Thoracic aorta (tissue), 2 donors: ENCODE measurements at regions not wholly inside any gene's neighbourhood (a gene's known extent, or its start where the extent isn't known, plus 50 kb on each side); places are given as distances from the start of the nearest gene placed in this dataset.
"Not testable (repeated sequence)": the region's sequence is repeated elsewhere in the genome, so short reads cannot be mapped to it uniquely, and the experiment has no call there.

Experiments used
- ATAC-seq: fragments of 150-250 bp; one replicate; pipeline ENCODE4 v1.8.0; 2017; ENCODE audit warnings: low read depth; ENCODE audit not compliant: insufficient number of reproducible peaks, low FRiP score
- DNase-seq: peaks from one replicate; pipeline ENCODE4 v3.0.0-alpha.2; 2020; ENCODE audit warnings: low spot score
- H3K27ac ChIP-seq, 2 donors: fragments of 200-600 bp; sonication (generic); 1 replicate in 1 of 2; 2 replicates in 1 of 2; pipeline ENCODE4 v1.5.1; 2016; ENCODE audit warnings: mild to moderate bottlenecking in 2 of 2, moderate library complexity in 2 of 2
- H3K27me3 ChIP-seq: fragments of 200-600 bp; sonication (generic); replicated peaks from 2 replicates; pipeline ENCODE4 v1.6.0; 2016; ENCODE audit warnings: mild to moderate bottlenecking; ENCODE audit not compliant: insufficient read depth
- H3K36me3 ChIP-seq: fragments of 200-600 bp; sonication (generic); one replicate; pipeline ENCODE4 v1.5.1; 2016
- H3K4me1 ChIP-seq, 2 donors: fragments of 200-600 bp; sonication (generic); 1 replicate in 1 of 2; 2 replicates in 1 of 2; pipeline versions ENCODE4 v1.5.1 to v1.6.0; 2016; ENCODE audit warnings: low read depth in 2 of 2, mild to moderate bottlenecking in 1 of 2; ENCODE audit not compliant: control insufficient read depth in 1 of 2
- H3K4me3 ChIP-seq: fragments of 200-600 bp; sonication (generic); 2 replicates; pipeline ENCODE4 v1.5.1; 2016; ENCODE audit warnings: mild to moderate bottlenecking
- H3K9me3 ChIP-seq: fragments of 200-600 bp; sonication (generic); 2 replicates; pipeline ENCODE4 v1.5.1; 2016
- TF ChIP-seq, protein P1 (sequence below): fragments of 200-600 bp; sonication (generic); IDR thresholded peaks from one replicate; pipeline ENCODE4 v1.5.1; 2019; ENCODE audit warnings: antibody characterized with exemption

DNA sequence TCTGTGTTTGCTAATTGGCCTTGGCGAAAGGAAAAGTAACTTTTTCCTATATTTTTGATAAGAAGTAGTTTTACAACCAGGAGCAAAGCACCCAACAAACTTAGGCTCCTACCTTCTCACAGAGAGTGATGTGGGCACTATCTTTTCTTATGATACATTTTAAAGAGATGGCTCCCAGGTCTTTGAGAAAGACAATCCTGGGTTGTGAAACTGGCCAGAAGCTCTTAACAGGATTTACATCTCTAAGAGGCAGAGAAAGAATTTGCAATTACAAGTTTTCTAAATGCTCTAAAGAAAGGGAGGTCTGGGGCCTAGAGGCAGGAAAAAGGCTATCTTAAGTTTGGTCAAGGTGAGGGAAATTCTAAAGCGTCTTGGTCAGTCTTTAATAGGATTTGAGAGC is 609.7 kb downstream of the VGLL3 start:
- no peaks in the 10 kb centered on the region for H3K4me1 ChIP-seq
- H3K4me3 ChIP-seq = no peak overlapping the region
- TF ChIP-seq, protein P1, sequence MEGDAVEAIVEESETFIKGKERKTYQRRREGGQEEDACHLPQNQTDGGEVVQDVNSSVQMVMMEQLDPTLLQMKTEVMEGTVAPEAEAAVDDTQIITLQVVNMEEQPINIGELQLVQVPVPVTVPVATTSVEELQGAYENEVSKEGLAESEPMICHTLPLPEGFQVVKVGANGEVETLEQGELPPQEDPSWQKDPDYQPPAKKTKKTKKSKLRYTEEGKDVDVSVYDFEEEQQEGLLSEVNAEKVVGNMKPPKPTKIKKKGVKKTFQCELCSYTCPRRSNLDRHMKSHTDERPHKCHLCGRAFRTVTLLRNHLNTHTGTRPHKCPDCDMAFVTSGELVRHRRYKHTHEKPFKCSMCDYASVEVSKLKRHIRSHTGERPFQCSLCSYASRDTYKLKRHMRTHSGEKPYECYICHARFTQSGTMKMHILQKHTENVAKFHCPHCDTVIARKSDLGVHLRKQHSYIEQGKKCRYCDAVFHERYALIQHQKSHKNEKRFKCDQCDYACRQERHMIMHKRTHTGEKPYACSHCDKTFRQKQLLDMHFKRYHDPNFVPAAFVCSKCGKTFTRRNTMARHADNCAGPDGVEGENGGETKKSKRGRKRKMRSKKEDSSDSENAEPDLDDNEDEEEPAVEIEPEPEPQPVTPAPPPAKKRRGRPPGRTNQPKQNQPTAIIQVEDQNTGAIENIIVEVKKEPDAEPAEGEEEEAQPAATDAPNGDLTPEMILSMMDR = no peak
- no peaks in the 10 kb centered on the region for H3K9me3 ChIP-seq
- H3K36me3 ChIP-seq = no peaks in the 10 kb centered on the region
- no peak overlapping the region for H3K27ac ChIP-seq
- no peak for DNase-seq
- no peaks in the 10 kb centered on the region for H3K27me3 ChIP-seq
- no peak for ATAC-seq

GRCh38 chr3:86379280-86379679 is 611.7 kb downstream of the VGLL3 start:
- ATAC-seq = no peak
- H3K27me3 ChIP-seq = no peaks in the 10 kb centered on the region
- DNase-seq = no peak

DNA sequence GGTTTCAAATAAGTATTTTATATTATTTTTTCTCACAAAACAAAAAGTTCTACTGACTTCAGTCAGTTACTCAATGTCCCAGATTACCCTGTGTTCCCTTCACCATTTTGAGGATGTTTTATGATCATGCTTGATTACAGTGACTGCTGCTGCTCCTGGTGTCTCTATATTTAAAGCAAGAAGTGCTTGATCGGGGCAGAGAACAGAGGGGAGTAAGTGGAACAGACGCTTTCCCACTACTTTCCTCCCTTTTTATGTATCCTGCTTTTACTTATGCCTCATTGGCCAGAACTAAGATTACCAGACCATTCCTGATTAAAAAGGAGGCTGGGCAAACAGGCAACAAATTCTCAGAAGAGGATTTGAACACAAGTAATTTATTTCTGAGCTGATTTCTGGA is 612.1 kb downstream of the VGLL3 start:
- Histone ChIP-seq H3K4me1 (no peaks in the 10 kb centered on the region), H3K9me3 (no peaks in the 10 kb centered on the region), H3K4me3 (no peak overlapping the region), H3K36me3 (no peaks in the 10 kb centered on the region), H3K27me3 (no peaks in the 10 kb centered on the region), H3K27ac (no peak overlapping the region)
- DNase-seq (no peak), ATAC-seq (no peak)
- TF ChIP-seq, protein P1 = no peak

More at GRCh38 chr3:86379280-86379679, 611.7 kb downstream of the VGLL3 start:
- Histone ChIP-seq H3K4me1 (no peaks in the 10 kb centered on the region), H3K27ac (no peak overlapping the region), H3K4me3 (no peak overlapping the region), H3K36me3 (no peaks in the 10 kb centered on the region), H3K9me3 (no peaks in the 10 kb centered on the region)
- TF ChIP-seq, protein P1 = no peak

GRCh38 chr3:86335566-86335965 is 655.4 kb downstream of the VGLL3 start:
- H3K4me3 ChIP-seq, H3K36me3 ChIP-seq, H3K27ac ChIP-seq, ATAC-seq, H3K27me3 ChIP-seq, H3K9me3 ChIP-seq, DNase-seq, H3K4me1 ChIP-seq: not testable (repeated sequence)

GRCh38 chr3:86333636-86334035 is 657.3 kb downstream of the VGLL3 start:
- no peaks in the 10 kb centered on the region for H3K9me3 ChIP-seq
- H3K27me3 ChIP-seq = no peaks in the 10 kb centered on the region
- no peaks in the 10 kb centered on the region for H3K4me1 ChIP-seq
- H3K36me3 ChIP-seq = no peaks in the 10 kb centered on the region
- no peak overlapping the region for H3K27ac ChIP-seq
- no peak for DNase-seq
- ATAC-seq = no peak
- no peak overlapping the region for H3K4me3 ChIP-seq
- TF ChIP-seq, protein P1 = no peak

GRCh38 chr3:86303935-86304334 is 687.0 kb downstream of the VGLL3 start:
- Histone ChIP-seq H3K4me1 (no peaks in the 10 kb centered on the region), H3K4me3 (no peak overlapping the region)
- ATAC-seq = no peak

More at GRCh38 chr3:86303935-86304334, 687.0 kb downstream of the VGLL3 start:
- H3K27ac ChIP-seq = no peak overlapping the region
- DNase-seq = no peak
- H3K27me3 ChIP-seq = no peaks in the 10 kb centered on the region
- TF ChIP-seq, protein P1 = no peak
- H3K9me3 ChIP-seq = no peaks in the 10 kb centered on the region
- no peaks in the 10 kb centered on the region for H3K36me3 ChIP-seq
